T-cell (primary cell): ENCODE measurements at regions not wholly inside any gene's neighbourhood (a gene's known extent, or its start where the extent isn't known, plus 50 kb on each side); places are given as distances from the start of the nearest gene placed in this dataset.

ENCODE experiments used
- ATAC-seq, 4 experiments: fragments of 200-7000 bp in 3 of 4; fragments of 150-1000 bp in 1 of 4; cut with Tn5 transposase; replicated peaks in 1 of 4; 1 replicate in 3 of 4; 2 replicates in 1 of 4; pipeline ENCODE4 v1.10.0; 2021; ENCODE audit warnings: moderate library complexity in 3 of 4, mild to moderate bottlenecking in 2 of 4, moderate number of reproducible peaks in 1 of 4
- CTCF ChIA-PET, 2 donors: fragments of 300-600 bp; sonication (Branson Sonifier 250); formaldehyde crosslinking; loops; one replicate each; lab custom pipeline; 2022; ENCODE audit warnings: antibody characterized with exemption in 2 of 2; lab: Charles Lee
- POLR2A ChIA-PET, 2 donors: fragments of 300-600 bp; sonication (Branson Sonifier 250); formaldehyde crosslinking; loops; one replicate each; lab custom pipeline; 2022; ENCODE audit warnings: antibody characterized with exemption in 2 of 2; lab: Charles Lee
- DNase-seq, 35 experiments: peaks; one replicate each; pipeline versions ENCODE4 v3.0.0 to v3.0.0-alpha.2; 2013 to 2023
- H3K27ac ChIP-seq: one replicate; pipeline ENCODE4 v1.5.1; 2013; ENCODE audit warnings: low read length
- H3K27me3 ChIP-seq, 2 experiments: replicated peaks in 1 of 2; 1 replicate in 1 of 2; 2 replicates in 1 of 2; pipeline versions ENCODE4 v1.6.1 to v1.7.0; 2013; ENCODE audit warnings: low read length in 1 of 2, mixed read lengths in 1 of 2; ENCODE audit not compliant: control insufficient read depth in 2 of 2, insufficient read depth in 2 of 2; ENCODE audit errors: extremely low read depth in 1 of 2
- H3K36me3 ChIP-seq, 2 donors: 1 replicate in 1 of 2; 2 replicates in 1 of 2; pipeline versions ENCODE4 v1.6.1 to v1.7.0; 2013; ENCODE audit warnings: low read length in 1 of 2; ENCODE audit not compliant: control insufficient read depth in 2 of 2, insufficient read depth in 1 of 2; ENCODE audit errors: extremely low read depth in 1 of 2
- H3K4me1 ChIP-seq, 2 experiments: 1 replicate in 1 of 2; 2 replicates in 1 of 2; pipeline versions ENCODE4 v1.6.1 to v1.7.0; 2013; ENCODE audit warnings: low read length in 2 of 2, mixed read lengths in 1 of 2; ENCODE audit not compliant: insufficient read depth in 2 of 2, control insufficient read depth in 1 of 2; ENCODE audit errors: extremely low read depth in 1 of 2
- H3K4me3 ChIP-seq, 2 donors: 1 replicate in 1 of 2; 2 replicates in 1 of 2; pipeline versions ENCODE4 v1.5.1 to v1.7.0; 2013; ENCODE audit warnings: mild to moderate bottlenecking in 2 of 2, low read length in 1 of 2, moderate library complexity in 1 of 2; ENCODE audit not compliant: control insufficient read depth in 1 of 2; ENCODE audit errors: extremely low read depth in 1 of 2
- H3K9me3 ChIP-seq: 2 replicates; pipeline ENCODE4 v1.7.0; 2013
- H3K27ac Mint-ChIP-seq, 2 donors: one replicate each; pipeline ENCODE4 v1.8.0; 2020 to 2021; ENCODE audit warnings: mild to moderate bottlenecking in 2 of 2, mixed read lengths in 2 of 2
- H3K27me3 Mint-ChIP-seq, 2 donors: one replicate each; pipeline ENCODE4 v1.8.0; 2021 to 2022; ENCODE audit warnings: mixed read lengths in 2 of 2
- H3K36me3 Mint-ChIP-seq: one replicate; pipeline ENCODE4 v1.8.0; 2021; ENCODE audit warnings: mixed read lengths
- H3K4me1 Mint-ChIP-seq, 3 donors: one replicate each; pipeline ENCODE4 v1.8.0; 2020 to 2022; ENCODE audit warnings: mixed read lengths in 3 of 3, mild to moderate bottlenecking in 1 of 3
- H3K4me3 Mint-ChIP-seq, 3 donors: one replicate each; pipeline ENCODE4 v1.8.0; 2020 to 2022; ENCODE audit warnings: mild to moderate bottlenecking in 3 of 3, mixed read lengths in 3 of 3, moderate library complexity in 3 of 3
- H3K9me3 Mint-ChIP-seq, 3 donors: one replicate each; pipeline ENCODE4 v1.8.0; 2020 to 2022; ENCODE audit warnings: mixed read lengths in 3 of 3
- WGBS: methylation state at CpG from one replicate; pipeline ENCODE4 v1.1.5; 2013; ENCODE audit warnings: missing lambda C conversion rate; ENCODE audit not compliant: insufficient coverage; 5-methylcytosine and 5-hydroxymethylcytosine counted together

- no peak for ATAC-seq
- Histone ChIP-seq H3K4me1 (no peaks in the 10 kb centered on the region), H3K27ac (no peak overlapping the region), H3K4me3 (no peak overlapping the region), H3K27me3 (no peaks in the 10 kb centered on the region), H3K36me3 (no peaks in the 10 kb centered on the region), H3K9me3 (no peaks in the 10 kb centered on the region)
- ChIA-PET CTCF (no interaction called here), POLR2A (interaction anchor here in 1 of 2 donors (0.7 kb wide), 1 partner anchor 70 kb away, joined by 3 read pairs; no protein-coding TSS in a partner anchor)
- Mint-ChIP-seq H3K9me3 (peaks cover 0 to 6% (median 6%) of the 10 kb centered on the region in 3 donors), H3K4me1 (peaks cover 0 to 2% (median 0%) of the 10 kb centered on the region in 3 donors), H3K4me3 (no peak overlapping the region), H3K36me3 (no peaks in the 10 kb centered on the region), H3K27me3 (peaks cover 0 to 4% of the 10 kb centered on the region in 2 donors), H3K27ac (no peak overlapping the region)
- no peak for DNase-seq
Observed at GRCh38 chr12:89260841-89261637, 91.3 kb downstream of the DUSP6 start.

- ATAC-seq (no peak), DNase-seq (no peak)
- ChIA-PET POLR2A (no interaction called here), CTCF (no interaction called here)
- Mint-ChIP-seq H3K27ac (no peak overlapping the region), H3K4me1 (peaks cover 0 to 2% (median 0%) of the 10 kb centered on the region in 3 donors), H3K4me3 (no peak overlapping the region), H3K36me3 (no peaks in the 10 kb centered on the region), H3K27me3 (peaks cover 0 to 4% of the 10 kb centered on the region in 2 donors), H3K9me3 (peaks cover 0 to 6% (median 6%) of the 10 kb centered on the region in 3 donors)
- no peaks in the 10 kb centered on the region for H3K36me3 ChIP-seq
- H3K9me3 ChIP-seq: no peaks in the 10 kb centered on the region
- H3K27ac ChIP-seq: no peak overlapping the region
- H3K4me3 ChIP-seq: no peak overlapping the region
- WGBS: no CpG with 5 or more reads among the region's 3 CpGs
- H3K27me3 ChIP-seq: no peaks in the 10 kb centered on the region
- H3K4me1 ChIP-seq: no peaks in the 10 kb centered on the region
Observed at GRCh38 chr12:89259821-89260220, 92.5 kb downstream of the DUSP6 start.

GRCh38 chr12:89258240-89258969 lies 93.9 kb downstream of the DUSP6 start:
- ChIA-PET CTCF (no interaction called here), POLR2A (no interaction called here)
- H3K4me3 ChIP-seq: no peak overlapping the region
- no peaks in the 10 kb centered on the region for H3K27me3 Mint-ChIP-seq
- H3K27ac Mint-ChIP-seq: no peak overlapping the region
- no peak for ATAC-seq
- H3K27me3 ChIP-seq: no peaks in the 10 kb centered on the region
- peaks cover 0 to 6% (median 6%) of the 10 kb centered on the region in 3 donors for H3K9me3 Mint-ChIP-seq
- H3K4me1 Mint-ChIP-seq: peaks cover 0 to 2% (median 0%) of the 10 kb centered on the region in 3 donors
- H3K9me3 ChIP-seq: no peaks in the 10 kb centered on the region
- H3K36me3 ChIP-seq: no peaks in the 10 kb centered on the region
- 92% methylated on average over 1 of the region's 5 CpGs for WGBS
- no peak overlapping the region for H3K27ac ChIP-seq
- H3K36me3 Mint-ChIP-seq: no peaks in the 10 kb centered on the region
- no peak overlapping the region for H3K4me3 Mint-ChIP-seq
- DNase-seq: no peak
- H3K4me1 ChIP-seq: no peaks in the 10 kb centered on the region

GRCh38 chr12:89257340-89257739 lies 95.0 kb downstream of the DUSP6 start:
- no peak overlapping the region for H3K27ac Mint-ChIP-seq
- DNase-seq: no peak
- ChIA-PET POLR2A (no interaction called here), CTCF (interaction anchor here in 1 of 2 donors (1.5 kb wide), 1 partner anchor 12 kb away, joined by 5 read pairs; no protein-coding TSS in a partner anchor)
- WGBS: no CpG with 5 or more reads among the region's 5 CpGs
- Histone ChIP-seq H3K36me3 (no peaks in the 10 kb centered on the region), H3K4me1 (no peaks in the 10 kb centered on the region), H3K4me3 (no peak overlapping the region), H3K27me3 (no peaks in the 10 kb centered on the region), H3K27ac (no peak overlapping the region), H3K9me3 (no peaks in the 10 kb centered on the region)
- no peaks in the 10 kb centered on the region for H3K36me3 Mint-ChIP-seq
- H3K4me3 Mint-ChIP-seq: no peak overlapping the region
- ATAC-seq: no peak
- H3K4me1 Mint-ChIP-seq: peaks cover 0 to 2% (median 0%) of the 10 kb centered on the region in 3 donors
- H3K27me3 Mint-ChIP-seq: no peaks in the 10 kb centered on the region
- H3K9me3 Mint-ChIP-seq: peaks cover 0 to 6% (median 6%) of the 10 kb centered on the region in 3 donors

GRCh38 chr12:89256060-89256459 lies 96.2 kb downstream of the DUSP6 start:
- no peaks in the 10 kb centered on the region for H3K27me3 ChIP-seq
- H3K27ac ChIP-seq: no peak overlapping the region
- H3K9me3 ChIP-seq: no peaks in the 10 kb centered on the region
- Mint-ChIP-seq H3K36me3 (no peaks in the 10 kb centered on the region), H3K27ac (no peak overlapping the region), H3K4me1 (peaks cover 8 to 9% (median 8%) of the 10 kb centered on the region in 3 donors), H3K9me3 (peaks cover 0 to 6% (median 6%) of the 10 kb centered on the region in 3 donors), H3K27me3 (no peaks in the 10 kb centered on the region), H3K4me3 (no peak overlapping the region)
- ChIA-PET CTCF (interaction anchor here in 1 of 2 donors (0.6 to 1.5 kb wide), 2 partner anchors 11 to 28 kb away, joined by 5 to 7 read pairs; no protein-coding TSS in a partner anchor), POLR2A (interaction anchor here in 1 of 2 donors (0.5 kb wide), 1 partner anchor 156 kb away, joined by 8 read pairs; no protein-coding TSS in a partner anchor)
- 100% methylated on average over 1 of the region's 1 CpG for WGBS
- H3K4me1 ChIP-seq: peaks cover 0 to 2% of the 10 kb centered on the region in 2 experiments
- no peak overlapping the region for H3K4me3 ChIP-seq
- no peak for DNase-seq
- ATAC-seq: no peak
- no peaks in the 10 kb centered on the region for H3K36me3 ChIP-seq

GRCh38 chr12:89253488-89253887 lies 98.8 kb downstream of the DUSP6 start:
- Mint-ChIP-seq H3K9me3 (peaks cover 0 to 6% (median 6%) of the 10 kb centered on the region in 3 donors), H3K27me3 (no peaks in the 10 kb centered on the region), H3K4me3 (no peak overlapping the region), H3K4me1 (peaks cover 17 to 20% (median 17%) of the 10 kb centered on the region in 3 donors), H3K27ac (no peak overlapping the region), H3K36me3 (no peaks in the 10 kb centered on the region)
- Histone ChIP-seq H3K9me3 (no peaks in the 10 kb centered on the region), H3K4me3 (no peak overlapping the region), H3K4me1 (peaks cover 0 to 6% of the 10 kb centered on the region in 2 experiments), H3K36me3 (no peaks in the 10 kb centered on the region), H3K27ac (no peak overlapping the region), H3K27me3 (no peaks in the 10 kb centered on the region)
- ATAC-seq: no peak
- CTCF ChIA-PET: interaction anchor here in 1 of 2 donors (0.7 kb wide), 1 partner anchor 106 kb away, joined by 3 read pairs; no protein-coding TSS in a partner anchor
- WGBS: no CpG with 5 or more reads among the region's 1 CpG
- POLR2A ChIA-PET: no interaction called here
- DNase-seq: no peak
